ENCODE measurements at regions not wholly inside any gene's neighbourhood (a gene's known extent, or its start where the extent isn't known, plus 50 kb on each side); places are given as distances from the start of the nearest gene placed in this dataset.

GRCh38 chr7:113389112-113389646 is 270.8 kb upstream of the SMIM30 start:
- Histone ChIP-seq H3K27ac (ENCODE audit: insufficient read depth, low read length, poor library complexity, severe bottlenecking) (no peak overlapping the region), H3K27me3 (replicated peaks; ENCODE audit: control insufficient read depth, insufficient read depth, low read length, poor library complexity, severe bottlenecking) (no peaks in the 10 kb centered on the region), H3K4me1 (ENCODE audit: control insufficient read depth, insufficient read depth, low read length, poor library complexity, severe bottlenecking) (no peaks in the 10 kb centered on the region), H3K4me3 (ENCODE audit: insufficient read depth, low read depth, low read length, poor library complexity, severe bottlenecking) (no peak overlapping the region), H3K36me3 (ENCODE audit: control insufficient read depth, insufficient read depth, low read length) (no peaks in the 10 kb centered on the region), H3K9me3 (ENCODE audit: control insufficient read depth, low read length) (no peaks in the 10 kb centered on the region)
- no peak for DNase-seq

- DNase-seq, result no peak
- H3K9me3 ChIP-seq (ENCODE audit: control insufficient read depth, low read length), result no peaks in the 10 kb centered on the region
- no peaks in the 10 kb centered on the region for H3K4me1 ChIP-seq (ENCODE audit: control insufficient read depth, insufficient read depth, low read length, poor library complexity, severe bottlenecking)
- H3K4me3 ChIP-seq (ENCODE audit: insufficient read depth, low read depth, low read length, poor library complexity, severe bottlenecking), result no peak overlapping the region
- H3K36me3 ChIP-seq (ENCODE audit: control insufficient read depth, insufficient read depth, low read length), result no peaks in the 10 kb centered on the region
- H3K27ac ChIP-seq (ENCODE audit: insufficient read depth, low read length, poor library complexity, severe bottlenecking), result no peak overlapping the region
- no peaks in the 10 kb centered on the region for H3K27me3 ChIP-seq (replicated peaks; ENCODE audit: control insufficient read depth, insufficient read depth, low read length, poor library complexity, severe bottlenecking)
These were observed 265.3 kb upstream of the SMIM30 start for GRCh38 chr7:113383638-113384037.

- H3K27me3 ChIP-seq (replicated peaks; ENCODE audit: control insufficient read depth, insufficient read depth, low read length, poor library complexity, severe bottlenecking), result no peaks in the 10 kb centered on the region
- H3K9me3 ChIP-seq (ENCODE audit: control insufficient read depth, low read length), result no peaks in the 10 kb centered on the region
- H3K4me1 ChIP-seq (ENCODE audit: control insufficient read depth, insufficient read depth, low read length, poor library complexity, severe bottlenecking), result no peaks in the 10 kb centered on the region
- no peaks in the 10 kb centered on the region for H3K36me3 ChIP-seq (ENCODE audit: control insufficient read depth, insufficient read depth, low read length)
- H3K27ac ChIP-seq (ENCODE audit: insufficient read depth, low read length, poor library complexity, severe bottlenecking), result no peak overlapping the region
- DNase-seq, result no peak
- H3K4me3 ChIP-seq (ENCODE audit: insufficient read depth, low read depth, low read length, poor library complexity, severe bottlenecking), result no peak overlapping the region
These were observed 261.4 kb upstream of the SMIM30 start for GRCh38 chr7:113379746-113380145.

DNA sequence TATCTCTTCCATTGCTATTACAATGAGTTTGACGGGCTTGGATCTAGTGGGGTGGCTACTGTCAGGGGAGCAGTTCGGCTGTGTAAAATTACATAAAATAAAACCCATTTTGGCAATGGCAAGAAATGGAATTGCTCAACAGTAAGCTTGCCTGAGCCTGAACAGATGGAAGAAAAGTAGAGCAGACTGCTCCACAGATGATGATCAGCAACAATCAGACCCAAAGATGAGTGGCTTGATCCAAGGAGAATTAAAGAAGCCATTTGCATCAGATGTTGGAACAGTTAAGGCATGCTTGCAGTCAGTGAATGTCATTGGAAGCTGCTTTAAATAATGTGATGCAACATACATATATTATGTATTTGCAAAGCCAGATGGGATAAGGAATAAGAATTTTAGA is 256.6 kb upstream of the SMIM30 start:
- no peak overlapping the region for H3K4me3 ChIP-seq (ENCODE audit: insufficient read depth, low read depth, low read length, poor library complexity, severe bottlenecking)
- H3K27me3 ChIP-seq (replicated peaks; ENCODE audit: control insufficient read depth, insufficient read depth, low read length, poor library complexity, severe bottlenecking), result no peaks in the 10 kb centered on the region
- H3K9me3 ChIP-seq (ENCODE audit: control insufficient read depth, low read length), result no peaks in the 10 kb centered on the region
- no peak for DNase-seq
- H3K27ac ChIP-seq (ENCODE audit: insufficient read depth, low read length, poor library complexity, severe bottlenecking), result no peak overlapping the region
- no peaks in the 10 kb centered on the region for H3K36me3 ChIP-seq (ENCODE audit: control insufficient read depth, insufficient read depth, low read length)
- no peaks in the 10 kb centered on the region for H3K4me1 ChIP-seq (ENCODE audit: control insufficient read depth, insufficient read depth, low read length, poor library complexity, severe bottlenecking)

DNA sequence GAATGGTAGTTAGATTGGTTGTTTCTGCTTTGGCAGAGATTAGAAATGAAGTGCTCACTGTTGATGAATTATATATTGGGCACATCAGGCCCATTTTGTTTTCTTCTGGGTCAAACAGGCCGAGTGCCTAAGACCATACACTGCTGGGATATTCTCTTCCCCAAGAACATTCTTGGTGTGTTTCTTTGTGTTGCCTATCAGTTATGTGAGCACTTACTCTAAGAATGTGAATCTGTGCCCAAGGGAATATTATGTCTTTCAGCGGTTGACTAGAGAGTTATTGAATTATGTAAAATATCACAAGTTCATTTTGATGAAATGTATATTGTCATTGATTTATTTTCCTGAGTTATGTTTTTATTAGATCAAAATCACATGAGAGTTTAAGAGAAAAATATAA is 255.5 kb upstream of the SMIM30 start:
- DNase-seq, result no peak
- H3K36me3 ChIP-seq (ENCODE audit: control insufficient read depth, insufficient read depth, low read length), result no peaks in the 10 kb centered on the region
- H3K27me3 ChIP-seq (replicated peaks; ENCODE audit: control insufficient read depth, insufficient read depth, low read length, poor library complexity, severe bottlenecking), result no peaks in the 10 kb centered on the region
- H3K27ac ChIP-seq (ENCODE audit: insufficient read depth, low read length, poor library complexity, severe bottlenecking), result no peak overlapping the region
- H3K4me3 ChIP-seq (ENCODE audit: insufficient read depth, low read depth, low read length, poor library complexity, severe bottlenecking), result no peak overlapping the region
- no peaks in the 10 kb centered on the region for H3K9me3 ChIP-seq (ENCODE audit: control insufficient read depth, low read length)
- no peaks in the 10 kb centered on the region for H3K4me1 ChIP-seq (ENCODE audit: control insufficient read depth, insufficient read depth, low read length, poor library complexity, severe bottlenecking)

DNA sequence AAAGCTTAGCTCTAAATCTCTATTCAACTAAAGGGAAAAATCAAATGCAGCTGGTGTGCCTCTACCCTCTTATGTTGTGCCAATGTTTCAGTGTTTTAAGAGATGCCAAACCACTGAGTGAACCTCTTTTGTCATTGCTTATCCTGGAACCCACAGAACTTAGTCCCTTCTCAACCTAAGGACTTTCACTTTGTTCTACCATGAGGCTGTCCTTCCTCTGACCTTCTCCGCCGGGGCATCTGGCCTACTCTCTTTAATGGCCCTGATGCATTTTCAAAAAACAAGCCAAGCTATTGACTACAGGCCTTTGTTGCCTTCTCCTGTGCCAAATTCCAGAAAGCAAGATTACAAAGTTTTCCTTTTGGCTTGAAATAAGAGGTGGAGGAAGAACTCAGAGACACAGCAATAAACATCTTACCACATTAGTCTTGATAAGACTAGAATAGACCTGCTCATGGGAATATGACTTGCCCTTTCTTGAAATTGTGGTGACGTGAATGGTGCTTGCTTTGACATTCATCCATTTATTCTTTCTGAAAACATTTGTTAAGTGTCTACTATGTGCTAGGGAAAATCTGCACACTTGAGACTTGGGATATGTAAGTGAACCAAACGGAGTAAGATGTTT is 253.2 kb upstream of the SMIM30 start:
- no peaks in the 10 kb centered on the region for H3K36me3 ChIP-seq (ENCODE audit: control insufficient read depth, insufficient read depth, low read length)
- H3K9me3 ChIP-seq (ENCODE audit: control insufficient read depth, low read length), result no peaks in the 10 kb centered on the region
- no peak for DNase-seq
- H3K27ac ChIP-seq (ENCODE audit: insufficient read depth, low read length, poor library complexity, severe bottlenecking), result no peak overlapping the region
- H3K4me1 ChIP-seq (ENCODE audit: control insufficient read depth, insufficient read depth, low read length, poor library complexity, severe bottlenecking), result no peaks in the 10 kb centered on the region
- H3K4me3 ChIP-seq (ENCODE audit: insufficient read depth, low read depth, low read length, poor library complexity, severe bottlenecking), result no peak overlapping the region
- H3K27me3 ChIP-seq (replicated peaks; ENCODE audit: control insufficient read depth, insufficient read depth, low read length, poor library complexity, severe bottlenecking), result no peaks in the 10 kb centered on the region

DNA sequence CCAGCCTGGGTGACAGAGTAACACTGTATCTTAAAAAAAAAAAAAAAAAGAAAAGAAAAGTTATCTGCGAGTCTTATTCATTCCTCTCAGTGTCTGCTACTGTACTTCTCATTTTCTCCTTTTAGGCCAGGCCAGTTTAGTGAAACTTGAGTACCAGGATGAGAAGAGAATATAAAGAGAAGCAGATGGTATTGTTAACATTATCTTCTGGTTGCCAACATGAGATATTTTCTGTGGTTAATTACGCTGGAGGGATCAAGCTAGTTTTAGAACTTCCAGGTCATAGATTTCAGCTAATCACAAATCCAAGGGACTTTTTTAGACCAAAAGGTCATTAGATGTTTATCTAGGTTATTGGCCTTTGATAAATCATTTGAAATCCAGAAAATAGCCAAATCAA is 252.6 kb upstream of the SMIM30 start:
- Histone ChIP-seq H3K4me3 (ENCODE audit: insufficient read depth, low read depth, low read length, poor library complexity, severe bottlenecking) (no peak overlapping the region), H3K36me3 (ENCODE audit: control insufficient read depth, insufficient read depth, low read length) (no peaks in the 10 kb centered on the region), H3K9me3 (ENCODE audit: control insufficient read depth, low read length) (no peaks in the 10 kb centered on the region), H3K27ac (ENCODE audit: insufficient read depth, low read length, poor library complexity, severe bottlenecking) (no peak overlapping the region), H3K4me1 (ENCODE audit: control insufficient read depth, insufficient read depth, low read length, poor library complexity, severe bottlenecking) (no peaks in the 10 kb centered on the region), H3K27me3 (replicated peaks; ENCODE audit: control insufficient read depth, insufficient read depth, low read length, poor library complexity, severe bottlenecking) (no peaks in the 10 kb centered on the region)
- DNase-seq, result no peak

GRCh38 chr7:113368256-113368655 is 249.9 kb upstream of the SMIM30 start:
- H3K36me3 ChIP-seq (ENCODE audit: control insufficient read depth, insufficient read depth, low read length), result no peaks in the 10 kb centered on the region
- DNase-seq, result no peak
- no peaks in the 10 kb centered on the region for H3K27me3 ChIP-seq (replicated peaks; ENCODE audit: control insufficient read depth, insufficient read depth, low read length, poor library complexity, severe bottlenecking)
- H3K27ac ChIP-seq (ENCODE audit: insufficient read depth, low read length, poor library complexity, severe bottlenecking), result no peak overlapping the region
- H3K4me1 ChIP-seq (ENCODE audit: control insufficient read depth, insufficient read depth, low read length, poor library complexity, severe bottlenecking), result no peaks in the 10 kb centered on the region
- H3K4me3 ChIP-seq (ENCODE audit: insufficient read depth, low read depth, low read length, poor library complexity, severe bottlenecking), result no peak overlapping the region
- no peaks in the 10 kb centered on the region for H3K9me3 ChIP-seq (ENCODE audit: control insufficient read depth, low read length)

DNA sequence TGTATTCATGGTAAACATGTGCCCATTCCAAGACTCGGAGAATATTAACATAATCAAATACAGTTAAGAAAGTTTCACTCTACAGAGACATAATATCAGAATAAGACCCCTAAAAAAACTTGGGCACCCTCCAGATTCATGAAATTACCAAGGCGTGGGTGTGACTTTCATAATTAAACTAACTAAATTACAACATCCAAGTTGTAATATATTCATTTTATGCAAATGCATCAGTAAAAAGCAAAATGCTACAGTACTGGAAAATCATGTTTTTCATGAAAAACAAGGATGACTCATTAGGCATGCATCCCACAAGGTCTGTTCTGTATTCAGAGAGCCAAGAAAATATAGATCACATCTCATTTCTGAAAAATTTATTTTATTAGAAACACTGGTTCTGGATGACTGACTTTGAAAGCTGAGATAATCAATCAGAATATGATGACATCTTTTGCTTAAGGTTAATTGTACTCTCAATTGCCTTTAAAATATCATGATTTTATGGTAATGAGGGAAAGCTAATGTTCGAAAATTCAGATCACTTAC is 248.8 kb upstream of the SMIM30 start:
- Histone ChIP-seq H3K4me3 (ENCODE audit: insufficient read depth, low read depth, low read length, poor library complexity, severe bottlenecking) (no peak overlapping the region), H3K4me1 (ENCODE audit: control insufficient read depth, insufficient read depth, low read length, poor library complexity, severe bottlenecking) (no peaks in the 10 kb centered on the region), H3K9me3 (ENCODE audit: control insufficient read depth, low read length) (no peaks in the 10 kb centered on the region), H3K27me3 (replicated peaks; ENCODE audit: control insufficient read depth, insufficient read depth, low read length, poor library complexity, severe bottlenecking) (no peaks in the 10 kb centered on the region), H3K36me3 (ENCODE audit: control insufficient read depth, insufficient read depth, low read length) (no peaks in the 10 kb centered on the region), H3K27ac (ENCODE audit: insufficient read depth, low read length, poor library complexity, severe bottlenecking) (no peak overlapping the region)
- no peak for DNase-seq

DNA sequence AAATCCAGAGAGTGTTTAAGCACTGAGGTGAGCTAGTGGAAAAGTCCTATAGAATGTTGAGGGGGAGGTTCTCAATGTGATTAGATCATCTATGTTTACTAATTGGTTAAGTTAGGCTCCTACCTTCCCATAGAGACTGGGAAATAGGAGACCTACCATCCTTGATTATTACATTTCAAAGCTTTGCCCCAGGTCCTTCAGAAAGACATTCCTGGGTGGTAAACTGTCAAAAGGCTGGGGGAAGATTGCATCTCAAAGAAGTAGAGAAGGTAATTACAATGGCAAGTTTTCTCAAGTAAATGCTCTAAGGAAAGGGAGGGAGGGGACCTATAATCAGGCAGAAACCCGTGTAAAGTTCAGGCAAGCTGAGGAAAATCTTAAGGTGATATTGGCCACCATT is 247.8 kb upstream of the SMIM30 start:
- H3K27ac ChIP-seq (ENCODE audit: insufficient read depth, low read length, poor library complexity, severe bottlenecking), result no peak overlapping the region

More for the DNA sequence above, 247.8 kb upstream of the SMIM30 start:
- Histone ChIP-seq H3K36me3 (ENCODE audit: control insufficient read depth, insufficient read depth, low read length) (no peaks in the 10 kb centered on the region), H3K27me3 (replicated peaks; ENCODE audit: control insufficient read depth, insufficient read depth, low read length, poor library complexity, severe bottlenecking) (no peaks in the 10 kb centered on the region), H3K4me3 (ENCODE audit: insufficient read depth, low read depth, low read length, poor library complexity, severe bottlenecking) (no peak overlapping the region), H3K4me1 (ENCODE audit: control insufficient read depth, insufficient read depth, low read length, poor library complexity, severe bottlenecking) (no peaks in the 10 kb centered on the region), H3K9me3 (ENCODE audit: control insufficient read depth, low read length) (no peaks in the 10 kb centered on the region)
- no peak for DNase-seq

All from effector memory CD4-positive, alpha-beta T cell (primary cell).